ENCODE measurements at regions not wholly inside any gene's neighbourhood (a gene's known extent, or its start where the extent isn't known, plus 50 kb on each side); places are given as distances from the start of the nearest gene placed in this dataset.

GRCh38 chr7:83876593-83876992 lies 227.7 kb upstream of the SEMA3E start:
- Histone ChIP-seq H2AFZ (ENCODE audit: low read length) (no peak overlapping the region), H3K27ac (ENCODE audit: insufficient read depth, low read length) (no peak overlapping the region), H3K4me3 (replicated peaks in 1 of 4; ENCODE audit: control extremely low read depth in 1 of 4, insufficient read depth in 1 of 4, low read depth in 3 of 4, low read length in 4 of 4) (no peak overlapping the region), H3K27me3 (ENCODE audit: control insufficient read depth, insufficient read depth, low read length) (no peaks in the 10 kb centered on the region), H3K9me3 (ENCODE audit: control insufficient read depth, insufficient read depth, low read depth, low read length) (no peaks in the 10 kb centered on the region), H3K4me2 (ENCODE audit: extremely low read depth, insufficient read depth, low read length) (no peak overlapping the region), H3K9ac (ENCODE audit: insufficient read depth, low read length) (no peak overlapping the region), H4K20me1 (ENCODE audit: control insufficient read depth, extremely low read depth, insufficient read depth, low read length) (no peaks in the 10 kb centered on the region), H3K36me3 (ENCODE audit: control insufficient read depth, insufficient read depth, low read length) (no peaks in the 10 kb centered on the region), H3K79me2 (ENCODE audit: control insufficient read depth, insufficient read depth, low read length) (no peaks in the 10 kb centered on the region), H3K4me1 (ENCODE audit: control insufficient read depth, extremely low read depth, insufficient read depth, low read length) (no peaks in the 10 kb centered on the region)
- TF ChIP-seq CTCF (conservative IDR thresholded peaks at IDR 0.05 in 1 of 2, IDR thresholded peaks at IDR 0.05 in 1 of 2; ENCODE audit: low read depth in 1 of 2, low read length in 2 of 2): no peak
- TF ChIP-seq EZH2 (IDR thresholded peaks at IDR 0.05; ENCODE audit: low read length, missing control alignments): no peak
- DNase-seq (ENCODE audit: low read depth in 2 of 2): peak; percentile 48 to 49

DNA sequence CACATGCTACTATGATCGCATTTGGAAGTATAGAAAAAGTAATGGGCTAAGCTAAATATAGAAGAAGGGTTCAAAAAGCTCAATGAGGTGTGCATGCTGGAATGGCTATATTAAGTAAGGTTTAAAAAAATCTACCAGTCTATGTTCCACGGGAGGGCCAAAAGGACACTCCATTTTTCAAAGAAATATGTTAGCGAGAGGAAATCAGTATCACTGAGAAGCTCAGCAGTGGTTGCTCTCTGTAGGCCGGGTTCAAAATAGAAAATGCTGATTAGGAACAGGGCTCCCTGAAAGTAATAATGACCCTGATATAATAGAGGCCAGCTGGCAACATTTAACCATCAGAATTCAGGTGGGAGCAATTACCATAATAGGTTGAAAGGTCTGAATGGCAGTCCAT lies 224.5 kb upstream of the SEMA3E start:
- no peak overlapping the region for H2AFZ ChIP-seq (ENCODE audit: low read length)
- no peaks in the 10 kb centered on the region for H3K27me3 ChIP-seq (ENCODE audit: control insufficient read depth, insufficient read depth, low read length)
- no peak for TF ChIP-seq CTCF (conservative IDR thresholded peaks at IDR 0.05 in 1 of 2, IDR thresholded peaks at IDR 0.05 in 1 of 2; ENCODE audit: low read depth in 1 of 2, low read length in 2 of 2)
- no peak for TF ChIP-seq EZH2 (IDR thresholded peaks at IDR 0.05; ENCODE audit: low read length, missing control alignments)
- H3K4me1 ChIP-seq (ENCODE audit: control insufficient read depth, extremely low read depth, insufficient read depth, low read length): no peaks in the 10 kb centered on the region
- no peak overlapping the region for H3K9ac ChIP-seq (ENCODE audit: insufficient read depth, low read length)
- no peaks in the 10 kb centered on the region for H3K36me3 ChIP-seq (ENCODE audit: control insufficient read depth, insufficient read depth, low read length)
- no peaks in the 10 kb centered on the region for H4K20me1 ChIP-seq (ENCODE audit: control insufficient read depth, extremely low read depth, insufficient read depth, low read length)
- no peaks in the 10 kb centered on the region for H3K9me3 ChIP-seq (ENCODE audit: control insufficient read depth, insufficient read depth, low read depth, low read length)
- no peak overlapping the region for H3K4me2 ChIP-seq (ENCODE audit: extremely low read depth, insufficient read depth, low read length)
- H3K27ac ChIP-seq (ENCODE audit: insufficient read depth, low read length): no peak overlapping the region
- H3K79me2 ChIP-seq (ENCODE audit: control insufficient read depth, insufficient read depth, low read length): no peaks in the 10 kb centered on the region
- H3K4me3 ChIP-seq (replicated peaks in 1 of 4; ENCODE audit: control extremely low read depth in 1 of 4, insufficient read depth in 1 of 4, low read depth in 3 of 4, low read length in 4 of 4): no peak overlapping the region
- no peak for DNase-seq (ENCODE audit: low read depth in 2 of 2)

- Histone ChIP-seq H3K4me3 (replicated peaks in 1 of 4; ENCODE audit: control extremely low read depth in 1 of 4, insufficient read depth in 1 of 4, low read depth in 3 of 4, low read length in 4 of 4) (no peak overlapping the region), H3K27me3 (ENCODE audit: control insufficient read depth, insufficient read depth, low read length) (no peaks in the 10 kb centered on the region), H3K9ac (ENCODE audit: insufficient read depth, low read length) (no peak overlapping the region), H3K27ac (ENCODE audit: insufficient read depth, low read length) (no peak overlapping the region), H3K9me3 (ENCODE audit: control insufficient read depth, insufficient read depth, low read depth, low read length) (no peaks in the 10 kb centered on the region), H4K20me1 (ENCODE audit: control insufficient read depth, extremely low read depth, insufficient read depth, low read length) (no peaks in the 10 kb centered on the region), H3K4me1 (ENCODE audit: control insufficient read depth, extremely low read depth, insufficient read depth, low read length) (no peaks in the 10 kb centered on the region), H3K79me2 (ENCODE audit: control insufficient read depth, insufficient read depth, low read length) (no peaks in the 10 kb centered on the region), H3K36me3 (ENCODE audit: control insufficient read depth, insufficient read depth, low read length) (no peaks in the 10 kb centered on the region), H3K4me2 (ENCODE audit: extremely low read depth, insufficient read depth, low read length) (no peak overlapping the region), H2AFZ (ENCODE audit: low read length) (no peak overlapping the region)
- no peak for TF ChIP-seq CTCF (conservative IDR thresholded peaks at IDR 0.05 in 1 of 2, IDR thresholded peaks at IDR 0.05 in 1 of 2; ENCODE audit: low read depth in 1 of 2, low read length in 2 of 2)
- no peak for TF ChIP-seq EZH2 (IDR thresholded peaks at IDR 0.05; ENCODE audit: low read length, missing control alignments)
- no peak for DNase-seq (ENCODE audit: low read depth in 2 of 2)
Observed at GRCh38 chr7:83872501-83872900, 223.6 kb upstream of the SEMA3E start.
